HepG2 (cell line): ENCODE measurements at regions not wholly inside any gene's neighbourhood (a gene's known extent, or its start where the extent isn't known, plus 50 kb on each side); places are given as distances from the start of the nearest gene placed in this dataset.
A peak's percentile ranks its signal among the peaks of the same experiment; 100 is the strongest.

Experiments
- ATAC-seq: fragments of 200-7000 bp; cut with Tn5 transposase; 3 replicates; pipeline ENCODE4 v1.9.1; 2020; ENCODE audit warnings: mild to moderate bottlenecking, moderate library complexity
- BruUV-seq: library from RNA; stranded (reverse); fragments of 400-500 nt; replicated peaks from 2 replicates; lab custom pipeline; 2021; lab: Mats Ljungman, UMichigan
- CTCF ChIA-PET: fragments of 300-600 bp; formaldehyde crosslinking; extraction: SDS; loops from one replicate; lab custom pipeline; 2021; ENCODE audit warnings: low total read pairs, inconsistent platforms, low intra/inter-chr PET ratio; lab: Yijun Ruan, JAX
- POLR2A ChIA-PET: fragments of 350-600 bp; sonication (Branson Sonifier 250); formaldehyde crosslinking; loops from one replicate; lab custom pipeline; 2020; ENCODE audit warnings: antibody characterized with exemption, inconsistent platforms; lab: Yijun Ruan, JAX
- DNase-seq: peaks from one replicate; pipeline ENCODE4 v3.0.0-alpha.2; 2015; ENCODE audit warnings: low spot score
- FAIRE-seq: peaks from 3 replicates; lab custom pipeline; 2011; peaks lifted over from hg19 to GRCh38; lab: Jason Lieb, UNC
- H2AFZ ChIP-seq: one replicate; pipeline ENCODE4 v1.6.1; 2011; ENCODE audit warnings: low read length, inconsistent platforms
- H3K27ac ChIP-seq: fragments of 300-600 bp; 3 replicates; pipeline ENCODE4 v1.8.0; 2011; ENCODE audit warnings: mixed run types, mild to moderate bottlenecking, mixed read lengths, low read length, inconsistent platforms; ENCODE audit not compliant: insufficient read depth; ENCODE audit errors: extremely low read length
- H3K27me3 ChIP-seq, 2 experiments: fragments of 200-600 bp in 1 of 2; 2 replicates in 1 of 2; 3 replicates in 1 of 2; pipeline versions ENCODE4 v1.6.0 to v1.8.0; 2011; ENCODE audit warnings: low read length in 2 of 2, mild to moderate bottlenecking in 2 of 2, moderate library complexity in 2 of 2, inconsistent platforms in 1 of 2; ENCODE audit not compliant: insufficient read depth in 2 of 2, control insufficient read depth in 1 of 2
- H3K36me3 ChIP-seq, 2 experiments: fragments of 200-600 bp in 1 of 2; replicated peaks in 1 of 2; 2 replicates in 1 of 2; 3 replicates in 1 of 2; pipeline versions ENCODE4 v1.5.1 to v1.8.0; 2011; ENCODE audit warnings: low read length in 2 of 2, inconsistent platforms in 1 of 2; ENCODE audit not compliant: insufficient read depth in 2 of 2, control insufficient read depth in 1 of 2
- H3K4me1 ChIP-seq: 2 replicates; pipeline ENCODE4 v1.5.1; 2012; ENCODE audit warnings: low read length, inconsistent platforms; ENCODE audit not compliant: insufficient read depth
- H3K4me2 ChIP-seq: 2 replicates; pipeline ENCODE4 v1.6.0; 2011; ENCODE audit warnings: low read depth, low read length, inconsistent platforms
- H3K4me3 ChIP-seq, 3 experiments: fragments of 200-600 bp in 1 of 3; sonication (generic), shearing (Covaris generic) in 1 of 3; replicated peaks in 1 of 3; 2 replicates each; pipeline ENCODE4 v1.5.1; 2011 to 2016; ENCODE audit warnings: low read length in 3 of 3, inconsistent platforms in 2 of 3, low read depth in 2 of 3, mild to moderate bottlenecking in 2 of 3, control low read depth in 1 of 3, mixed read lengths in 1 of 3; ENCODE audit not compliant: insufficient read depth in 1 of 3
- H3K79me2 ChIP-seq: one replicate; pipeline ENCODE4 v1.6.1; 2011; ENCODE audit warnings: low read length, inconsistent platforms; ENCODE audit not compliant: insufficient read depth
- H3K9ac ChIP-seq: 2 replicates; pipeline ENCODE4 v1.6.0; 2011; ENCODE audit warnings: mild to moderate bottlenecking, low read depth, low read length, inconsistent platforms; ENCODE audit not compliant: insufficient read depth
- H3K9me3 ChIP-seq: 2 replicates; pipeline ENCODE4 v1.5.1; 2012; ENCODE audit warnings: mild to moderate bottlenecking, low read length
- H4K20me1 ChIP-seq: 2 replicates; pipeline ENCODE4 v1.6.0; 2011; ENCODE audit warnings: inconsistent platforms, mild to moderate bottlenecking, low read length, moderate library complexity; ENCODE audit not compliant: insufficient read depth
- FLYWCH1 ChIP-seq: sonication (generic); formaldehyde crosslinking; IDR thresholded peaks from 2 replicates; pipeline ENCODE4 v1.8.1; 2023; ENCODE audit warnings: mild to moderate bottlenecking, missing genetic modification reagents
- GABPB1 ChIP-seq: IDR thresholded peaks from 2 replicates; pipeline ENCODE4 v1.6.1; 2016; ENCODE audit warnings: mild to moderate bottlenecking, missing genetic modification reagents, moderate library complexity, missing compliant biosample characterization
- MEF2D ChIP-seq: sonication (generic); formaldehyde crosslinking; IDR thresholded peaks from 2 replicates; pipeline ENCODE4 v1.5.1; 2020; ENCODE audit warnings: mild to moderate bottlenecking, missing genetic modification reagents
- MZF1 ChIP-seq: sonication (generic); formaldehyde crosslinking; IDR thresholded peaks from 2 replicates; pipeline ENCODE4 v1.8.1; 2023; ENCODE audit warnings: mild to moderate bottlenecking, missing genetic modification reagents, borderline replicate concordance
- RAD51 ChIP-seq: fragments of 450-650 bp; IDR thresholded peaks from 2 replicates; pipeline ENCODE4 v1.6.1; 2016; ENCODE audit warnings: borderline replicate concordance
- SOX6 ChIP-seq, 2 experiments: fragments of 450-650 bp in 1 of 2; sonication (generic) in 1 of 2; formaldehyde crosslinking in 1 of 2; IDR thresholded peaks; 2 replicates each; pipeline versions ENCODE4 v1.4.0 to v1.6.1; 2017 to 2020; ENCODE audit warnings: antibody characterized with exemption in 1 of 2, mild to moderate bottlenecking in 1 of 2, missing genetic modification reagents in 1 of 2
- TAF1 ChIP-seq: sonication (generic); formaldehyde crosslinking; IDR thresholded peaks from 2 replicates; pipeline ENCODE4 v1.4.0; 2020; ENCODE audit warnings: missing genetic modification reagents
- TSC22D2 ChIP-seq: sonication (generic); formaldehyde crosslinking; IDR thresholded peaks from 2 replicates; pipeline ENCODE4 v1.5.1; 2020; ENCODE audit warnings: missing genetic modification reagents, mild to moderate bottlenecking, borderline replicate concordance
- XRCC5 ChIP-seq: fragments of 200-400 bp; formaldehyde crosslinking; optimal IDR thresholded peaks from 2 replicates; pipeline ENCODE3; 2017; ENCODE audit warnings: mild to moderate bottlenecking, low read length
- ZMYM4 ChIP-seq: sonication (generic); formaldehyde crosslinking; IDR thresholded peaks from 2 replicates; pipeline ENCODE4 v1.8.1; 2023; ENCODE audit warnings: mild to moderate bottlenecking, missing genetic modification reagents
- ZNF3 ChIP-seq: IDR thresholded peaks from 2 replicates; pipeline ENCODE4 v1.7.0; 2017; ENCODE audit warnings: inconsistent platforms
- ZNF350 ChIP-seq: sonication (generic); formaldehyde crosslinking; IDR thresholded peaks from 2 replicates; pipeline ENCODE4 v1.4.0; 2020; ENCODE audit warnings: mild to moderate bottlenecking, low read depth, missing genetic modification reagents, borderline replicate concordance
- ZNF747 ChIP-seq: sonication (generic); formaldehyde crosslinking; IDR thresholded peaks from 2 replicates; pipeline ENCODE4 v1.8.1; 2023; ENCODE audit warnings: missing genetic modification reagents, mild to moderate bottlenecking, borderline replicate concordance
- ZNF768 ChIP-seq: sonication (generic); formaldehyde crosslinking; IDR thresholded peaks from 2 replicates; pipeline ENCODE4 v1.4.0; 2020; ENCODE audit warnings: missing genetic modification reagents
- WGBS: methylation state at CpG from one replicate; pipeline ENCODE4 v1.1.6; 2017; ENCODE audit warnings: low lambda C conversion rate; 5-methylcytosine and 5-hydroxymethylcytosine counted together
- in situ Hi-C: cut with HindIII; loops from 2 replicates; pipeline ENCODE4 v1.10.0; 2017; ENCODE audit warnings: low pct_unique_long_range_greater_than_20kb; ENCODE audit not compliant: extremely low pct_ligation_motif_present
- intact Hi-C: fragments of 100-400 bp; cut with micrococcal nuclease; formaldehyde crosslinking; loops from one replicate; pipeline ENCODE4 v1.10.0; 2022; ENCODE audit not compliant: unreplicated experiment

- H3K9ac ChIP-seq: no peak overlapping the region
- no peak overlapping the region for H3K4me3 ChIP-seq
- no peak for TF ChIP-seq MEF2D (CRISPR knock-in tag)
- peak; percentile 57; the same call in 1 of the 2 replicates for TF ChIP-seq ZNF768
- TF ChIP-seq FLYWCH1 (CRISPR knock-in tag): no peak
- no peak for TF ChIP-seq GABPB1 (CRISPR knock-in tag)
- no peaks in the 10 kb centered on the region for H3K27me3 ChIP-seq
- FAIRE-seq: no peak
- no peak for DNase-seq
- no peaks in the 10 kb centered on the region for H3K79me2 ChIP-seq
- 61% methylated on average over 10 of the region's 10 CpGs for WGBS
- ChIA-PET POLR2A (no interaction called here), CTCF (no interaction called here)
- no peak overlapping the region for H2AFZ ChIP-seq
- H4K20me1 ChIP-seq: no peaks in the 10 kb centered on the region
- peak overlapping the region; percentile 43; the same call in 1 of the 2 replicates for H3K4me2 ChIP-seq
- H3K4me1 ChIP-seq: peaks cover 22% of the 10 kb centered on the region
- no peaks in the 10 kb centered on the region for H3K36me3 ChIP-seq
- ATAC-seq: no peak
- no peaks in the 10 kb centered on the region for H3K9me3 ChIP-seq
- no peak overlapping the region for H3K27ac ChIP-seq
- intact Hi-C loops: no loop called here
- in situ Hi-C loops: no loop called here
- no TSS peak for BruUV-seq
Observed at GRCh38 chr7:50962281-50962883, 179.7 kb upstream of the GRB10 start.

- no peak overlapping the region for H2AFZ ChIP-seq
- in situ Hi-C loops (no loop called here), intact Hi-C loops (no loop called here)
- DNase-seq (no peak), FAIRE-seq (no peak), ATAC-seq (no peak)
- H3K9ac ChIP-seq: no peak overlapping the region
- TF ChIP-seq TAF1 (CRISPR knock-in tag) (no peak), ZNF3 (CRISPR knock-in tag) (no peak), ZMYM4 (no peak), MZF1 (no peak), ZNF747 (CRISPR knock-in tag) (no peak), TSC22D2 (CRISPR knock-in tag) (no peak), XRCC5 (no peak), RAD51 (no peak), ZNF350 (CRISPR knock-in tag) (no peak), SOX6 (IDR thresholded peaks at IDR 0.05) (no peak), SOX6 (CRISPR knock-in tag; IDR thresholded peaks at IDR 0.05) (no peak)
- H4K20me1 ChIP-seq: no peaks in the 10 kb centered on the region
- H3K4me2 ChIP-seq: no peak overlapping the region
- H3K4me1 ChIP-seq: peaks cover 25% of the 10 kb centered on the region
- no peaks in the 10 kb centered on the region for H3K79me2 ChIP-seq
- ChIA-PET CTCF (no interaction called here), POLR2A (no interaction called here)
- no TSS peak for BruUV-seq
- WGBS: 63% methylated on average over 14 of the region's 14 CpGs
- no peak overlapping the region for H3K4me3 ChIP-seq
- no peaks in the 10 kb centered on the region for H3K36me3 ChIP-seq
- no peaks in the 10 kb centered on the region for H3K27me3 ChIP-seq
- no peaks in the 10 kb centered on the region for H3K9me3 ChIP-seq
- no peak overlapping the region for H3K27ac ChIP-seq
Observed at GRCh38 chr7:50960621-50961310, 178.1 kb upstream of the GRB10 start.
